Neural cell (in vitro differentiated cells): ENCODE measurements at regions not wholly inside any gene's neighbourhood (a gene's known extent, or its start where the extent isn't known, plus 50 kb on each side); places are given as distances from the start of the nearest gene placed in this dataset.

ENCODE experiments used
- H2AFZ ChIP-seq: fragments of 200-600, 300-800 bp; sonication (generic), shearing (Covaris generic); 2 replicates; pipeline ENCODE4 v1.6.0; 2014; ENCODE audit warnings: low read depth, mild to moderate bottlenecking, antibody characterized with exemption, low read length, moderate library complexity
- H3F3A ChIP-seq: fragments of 200-600 bp; shearing (Covaris generic); 2 replicates; pipeline ENCODE4 v1.6.1; 2016; ENCODE audit warnings: mild to moderate bottlenecking, moderate library complexity, mixed read lengths, antibody characterized with exemption, low read length; ENCODE audit not compliant: insufficient read depth, poor library complexity, severe bottlenecking
- H3K27ac ChIP-seq: fragments of 200-600, 300-800 bp; sonication (generic), shearing (Covaris generic); 2 replicates; pipeline ENCODE4 v1.5.1; 2014; ENCODE audit warnings: mild to moderate bottlenecking, low read length, moderate library complexity
- H3K27me3 ChIP-seq: fragments of 300-800, 200-600 bp; sonication (generic), shearing (Covaris generic); 2 replicates; pipeline ENCODE4 v1.6.0; 2014; ENCODE audit warnings: mild to moderate bottlenecking, low read depth, low read length, moderate library complexity; ENCODE audit not compliant: insufficient read depth
- H3K36me3 ChIP-seq: fragments of 300-800, 200-600 bp; sonication (generic), shearing (Covaris generic); 2 replicates; pipeline ENCODE4 v1.5.1; 2014; ENCODE audit warnings: mild to moderate bottlenecking, antibody characterized with exemption, low read length, moderate library complexity; ENCODE audit not compliant: insufficient read depth
- H3K4me2 ChIP-seq: fragments of 300-800, 200-600 bp; sonication (generic), shearing (Covaris generic); 2 replicates; pipeline ENCODE4 v1.6.0; 2014; ENCODE audit warnings: mild to moderate bottlenecking, low read length
- H3K4me3 ChIP-seq: fragments of 300-800, 200-600 bp; sonication (generic), shearing (Covaris generic); 2 replicates; pipeline ENCODE4 v1.5.1; 2014; ENCODE audit warnings: mild to moderate bottlenecking, low read length, moderate library complexity
- H3K79me2 ChIP-seq: fragments of 200-600 bp; shearing (Covaris generic); replicated peaks from 2 replicates; pipeline ENCODE4 v1.6.0; 2014; ENCODE audit warnings: mild to moderate bottlenecking, low read length, moderate library complexity; ENCODE audit not compliant: insufficient read depth
- H3K9ac ChIP-seq: fragments of 300-800, 200-600 bp; sonication (generic), shearing (Covaris generic); 2 replicates; pipeline ENCODE4 v1.6.1; 2016; ENCODE audit warnings: mild to moderate bottlenecking, low read length, mixed read lengths
- H3K9me2 ChIP-seq: fragments of 200-600 bp; shearing (Covaris generic); 2 replicates; pipeline ENCODE4 v1.6.1; 2016; ENCODE audit warnings: mild to moderate bottlenecking, low read length, mixed read lengths; ENCODE audit not compliant: insufficient read depth
- H3K9me3 ChIP-seq: fragments of 200-600, 300-800 bp; sonication (generic), shearing (Covaris generic); 2 replicates; pipeline ENCODE4 v1.6.1; 2016; ENCODE audit warnings: mild to moderate bottlenecking, mixed run types, low read length, moderate library complexity, mixed read lengths
- H4K20me1 ChIP-seq: fragments of 200-600 bp; shearing (Covaris generic); 2 replicates; pipeline ENCODE4 v1.6.1; 2016; ENCODE audit warnings: mild to moderate bottlenecking, mixed run types; ENCODE audit not compliant: insufficient read depth
- CTCF ChIP-seq: fragments of 450-650 bp; IDR thresholded peaks from 2 replicates; pipeline ENCODE4 v1.5.1; 2014; ENCODE audit warnings: antibody characterized with exemption, mild to moderate bottlenecking, moderate library complexity; ENCODE audit not compliant: poor library complexity, severe bottlenecking
- EP300 ChIP-seq: fragments of 450-650 bp; conservative IDR thresholded peaks from 2 replicates; pipeline ENCODE4 v1.6.1; 2014; ENCODE audit warnings: antibody characterized with exemption, mild to moderate bottlenecking, moderate library complexity; ENCODE audit not compliant: poor library complexity, severe bottlenecking
- EZH2 ChIP-seq: fragments of 200-600, 300-800 bp; shearing (Covaris generic), sonication (generic); IDR thresholded peaks from 2 replicates; pipeline ENCODE4 v1.6.1; 2014; ENCODE audit warnings: antibody characterized with exemption, low read length, borderline replicate concordance, mild to moderate bottlenecking; ENCODE audit not compliant: insufficient read depth, poor library complexity, severe bottlenecking
- MXI1 ChIP-seq: fragments of 450-650 bp; conservative IDR thresholded peaks from 2 replicates; pipeline ENCODE4 v1.6.1; 2014; ENCODE audit warnings: antibody characterized with exemption, mild to moderate bottlenecking; ENCODE audit not compliant: poor library complexity, severe bottlenecking
- POLR2AphosphoS5 ChIP-seq: IDR thresholded peaks from 2 replicates; pipeline ENCODE4 v1.6.1; 2012
- RAD21 ChIP-seq: fragments of 450-650 bp; conservative IDR thresholded peaks from 2 replicates; pipeline ENCODE4 v1.6.1; 2014; ENCODE audit warnings: antibody characterized with exemption, mild to moderate bottlenecking, moderate library complexity
- REST ChIP-seq: IDR thresholded peaks from 2 replicates; pipeline ENCODE4 v1.6.1; 2012; ENCODE audit warnings: borderline replicate concordance
- SMC3 ChIP-seq: fragments of 450-650 bp; conservative IDR thresholded peaks from 2 replicates; pipeline ENCODE4 v1.6.1; 2014; ENCODE audit warnings: antibody characterized with exemption, mild to moderate bottlenecking, moderate library complexity; ENCODE audit not compliant: poor library complexity
- TAF1 ChIP-seq: IDR thresholded peaks from 2 replicates; pipeline ENCODE4 v1.6.1; 2012; ENCODE audit warnings: low read depth

GRCh38 chr5:125042261-125042890 is 295.9 kb upstream of the ZNF608 start:
- Histone ChIP-seq H3F3A (no peaks in the 10 kb centered on the region), H3K9me2 (no peaks in the 10 kb centered on the region), H3K9me3 (no peaks in the 10 kb centered on the region), H3K27me3 (no peaks in the 10 kb centered on the region), H3K4me3 (no peak overlapping the region), H3K79me2 (no peaks in the 10 kb centered on the region), H2AFZ (no peak overlapping the region), H3K9ac (no peak overlapping the region), H3K4me2 (no peak overlapping the region), H3K27ac (no peak overlapping the region), H3K36me3 (no peaks in the 10 kb centered on the region), H4K20me1 (no peaks in the 10 kb centered on the region)
- TF ChIP-seq SMC3 (no peak), CTCF (no peak), EP300 (no peak), TAF1 (no peak), MXI1 (no peak), POLR2AphosphoS5 (no peak), RAD21 (no peak), EZH2 (no peak), REST (no peak)

- H3K9ac ChIP-seq: no peak overlapping the region
- no peaks in the 10 kb centered on the region for H3F3A ChIP-seq
- H3K27me3 ChIP-seq: no peaks in the 10 kb centered on the region
- no peaks in the 10 kb centered on the region for H4K20me1 ChIP-seq
- H3K36me3 ChIP-seq: no peaks in the 10 kb centered on the region
- no peak overlapping the region for H3K4me2 ChIP-seq
- TF ChIP-seq EP300 (peak; percentile 73), TAF1 (no peak), POLR2AphosphoS5 (peak; percentile 65)
- H2AFZ ChIP-seq: no peak overlapping the region
- H3K4me3 ChIP-seq: no peak overlapping the region
- H3K79me2 ChIP-seq: no peaks in the 10 kb centered on the region
- H3K9me3 ChIP-seq: no peaks in the 10 kb centered on the region
- H3K9me2 ChIP-seq: no peaks in the 10 kb centered on the region
- no peak overlapping the region for H3K27ac ChIP-seq
Measured at GRCh38 chr5:125043781-125044391, 297.4 kb upstream of the ZNF608 start.
